GM19043 (cell line): ENCODE measurements at regions not wholly inside any gene's neighbourhood (a gene's known extent, or its start where the extent isn't known, plus 50 kb on each side); places are given as distances from the start of the nearest gene placed in this dataset.

Experiments used
- ATAC-seq: cut with Tn5 transposase; IDR thresholded peaks from one replicate; pipeline ENCODE4 v1.9.1; 2021; ENCODE audit warnings: low read depth; ENCODE audit not compliant: unreplicated experiment

DNA sequence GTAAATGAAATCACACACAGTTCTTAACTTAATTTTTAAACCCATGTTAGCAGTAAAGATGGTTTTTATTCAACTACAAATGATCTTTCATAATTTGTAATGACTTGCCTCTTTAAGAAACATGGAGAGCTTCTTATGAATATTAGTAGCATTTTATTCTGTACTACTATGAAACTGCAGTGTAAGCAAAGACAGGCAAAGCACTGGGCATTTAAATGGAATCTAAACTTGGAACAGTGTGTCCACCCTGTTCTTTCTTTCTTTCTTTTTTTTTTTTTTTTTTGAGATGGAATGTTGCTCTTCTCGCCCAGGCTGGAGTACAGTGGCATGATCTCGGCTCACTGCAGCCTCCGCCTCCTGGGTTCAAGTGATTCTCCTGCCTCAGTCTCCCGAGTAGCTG lies 740.4 kb upstream of the IGFBP3 start:
- no peak for ATAC-seq

DNA sequence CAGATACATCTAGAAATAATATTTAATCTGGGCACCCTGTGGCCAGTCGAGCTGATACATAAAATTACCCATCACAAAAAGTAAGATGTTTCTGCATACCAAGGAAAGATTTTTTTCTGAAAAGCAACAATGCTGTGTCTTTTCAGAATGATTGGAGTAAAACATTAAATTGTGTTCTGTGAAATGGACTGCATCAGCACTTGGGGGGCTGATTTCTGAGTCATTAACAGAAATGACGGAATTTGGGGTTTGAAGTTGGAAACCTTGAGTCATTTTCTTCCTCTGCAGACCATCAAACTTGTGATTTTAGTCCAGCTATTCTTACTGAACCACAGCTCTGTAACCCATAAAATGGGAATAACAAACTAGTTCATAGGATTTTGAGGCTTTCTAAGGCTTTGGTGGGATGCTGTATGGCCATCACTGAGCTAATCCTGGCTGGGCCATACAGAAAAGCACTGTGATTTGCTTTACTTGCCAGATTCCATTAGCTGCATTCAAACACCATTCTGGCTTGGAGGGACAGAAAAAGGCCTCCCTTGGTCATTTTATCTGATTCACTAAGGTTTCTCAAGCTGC lies 739.4 kb upstream of the IGFBP3 start:
- no peak for ATAC-seq

DNA sequence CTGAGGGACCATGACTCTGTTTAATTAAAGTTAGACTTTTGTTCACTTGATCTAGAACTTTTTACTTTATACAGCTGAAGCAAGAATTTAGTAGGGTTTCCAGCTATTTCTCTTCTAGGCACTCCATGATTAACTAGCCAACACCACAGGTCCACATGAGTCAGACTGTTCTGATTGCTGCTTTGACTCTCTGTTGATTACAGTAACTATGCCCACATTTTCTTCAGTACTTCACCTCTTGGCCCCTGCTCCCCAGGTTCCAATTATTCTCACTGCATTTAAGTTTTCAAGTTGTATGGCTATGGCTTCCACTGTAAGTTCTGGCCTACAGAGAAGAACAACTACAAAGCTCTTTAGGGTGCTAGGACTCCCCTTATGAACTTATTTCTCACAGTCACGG lies 737.2 kb upstream of the IGFBP3 start:
- no peak for ATAC-seq

DNA sequence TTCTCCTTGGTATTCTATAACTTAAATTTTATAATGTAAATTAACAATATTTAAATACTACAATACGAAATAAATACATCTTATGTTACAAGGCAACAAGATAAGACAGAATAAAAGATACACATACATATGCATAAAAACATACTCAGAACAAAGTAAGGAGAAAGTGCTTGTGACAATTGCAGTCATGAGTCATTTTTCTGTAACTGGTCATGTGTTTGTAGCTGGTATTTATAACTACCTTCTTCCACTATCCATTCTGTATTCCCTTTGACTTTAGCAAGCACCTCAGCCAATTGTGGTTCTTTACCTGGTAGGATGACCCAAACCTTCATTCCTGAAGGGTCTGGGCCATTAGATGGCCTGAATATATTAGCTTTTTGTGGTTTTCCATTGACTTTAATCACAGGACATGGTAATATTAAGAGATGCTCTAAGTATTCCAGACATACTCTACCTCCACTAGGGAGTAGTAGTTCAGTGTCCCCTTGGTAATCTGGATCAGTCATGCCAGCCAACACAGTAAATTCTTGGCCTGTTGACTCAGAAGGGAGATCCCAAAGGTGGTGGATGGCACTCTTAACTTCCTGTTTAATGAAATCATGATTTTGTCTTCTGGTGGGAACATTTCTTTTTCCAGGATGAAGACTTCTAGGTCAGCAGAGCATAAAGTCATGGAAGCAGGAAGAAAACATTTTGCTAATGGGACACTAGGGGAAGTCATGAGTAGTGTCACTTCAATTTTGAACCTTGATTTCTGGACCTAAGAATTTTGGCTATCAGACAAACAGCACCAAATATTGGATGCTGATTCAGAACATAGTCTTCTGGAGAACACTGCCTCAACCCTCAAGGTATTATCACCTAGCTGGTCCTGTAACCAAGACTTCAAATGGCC lies 733.7 kb upstream of the IGFBP3 start:
- no peak for ATAC-seq

DNA sequence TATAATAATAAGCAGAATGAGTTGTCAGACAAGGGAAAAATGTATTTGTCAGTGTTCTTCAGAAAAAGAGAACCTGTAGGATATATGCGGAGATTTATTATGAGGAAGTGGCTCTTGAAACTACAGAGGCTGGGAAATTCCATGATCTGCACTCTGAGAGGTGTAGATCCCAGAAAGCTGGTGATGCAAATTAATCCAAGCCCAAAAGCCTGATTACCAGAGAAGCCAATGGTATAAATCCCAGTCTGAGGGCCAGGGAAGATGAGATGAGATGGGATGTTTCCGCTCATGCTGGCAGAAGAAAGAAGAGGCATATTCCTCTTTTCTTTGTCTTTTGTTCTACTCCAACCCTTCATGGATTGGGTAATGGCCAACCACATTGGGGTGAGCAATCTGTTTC lies 732.8 kb upstream of the IGFBP3 start:
- no peak for ATAC-seq

DNA sequence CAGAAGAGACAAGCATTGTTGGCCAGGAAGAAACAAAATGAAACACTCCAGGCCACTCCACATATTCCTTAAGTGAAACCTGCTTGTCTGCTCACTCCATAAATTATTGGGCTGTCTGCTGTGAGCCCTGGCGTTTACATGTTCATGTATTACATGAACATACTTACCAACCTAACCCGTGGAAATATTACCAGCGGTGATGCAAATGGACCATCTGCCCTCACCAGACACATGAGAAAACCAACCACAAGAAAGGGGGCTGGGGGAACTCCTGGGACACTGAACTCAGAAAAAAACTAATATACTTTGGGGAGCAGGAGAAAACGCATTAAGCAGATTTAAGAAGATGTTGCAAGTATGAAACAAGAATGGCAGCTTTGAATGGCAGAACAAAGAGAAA lies 731.2 kb upstream of the IGFBP3 start:
- no peak for ATAC-seq

DNA sequence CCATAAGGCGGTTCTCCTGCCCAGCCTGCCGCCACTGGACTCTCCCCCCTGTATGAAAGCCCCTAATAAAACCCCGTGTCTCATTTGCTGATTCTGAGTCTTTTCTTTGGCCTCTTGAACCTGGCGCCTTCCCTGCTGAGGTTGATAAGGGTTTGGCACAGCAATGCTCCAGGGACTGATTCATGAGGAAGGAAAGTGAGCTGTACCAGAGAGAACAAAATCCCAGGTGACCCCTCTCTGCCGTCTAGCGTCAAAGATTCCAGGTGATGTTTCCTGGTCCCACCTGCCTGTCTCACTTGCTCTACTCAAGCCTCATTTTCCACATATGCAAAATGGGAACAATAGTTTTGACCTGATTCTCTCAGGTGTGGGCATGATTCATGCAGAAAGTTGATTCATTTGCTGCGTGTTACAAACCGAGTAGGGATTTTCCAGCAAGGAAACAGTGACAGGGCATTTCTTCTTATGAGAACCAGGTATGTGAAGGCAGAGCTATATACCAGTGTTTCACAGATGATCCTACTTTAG lies 730.6 kb upstream of the IGFBP3 start:
- ATAC-seq = no peak

DNA sequence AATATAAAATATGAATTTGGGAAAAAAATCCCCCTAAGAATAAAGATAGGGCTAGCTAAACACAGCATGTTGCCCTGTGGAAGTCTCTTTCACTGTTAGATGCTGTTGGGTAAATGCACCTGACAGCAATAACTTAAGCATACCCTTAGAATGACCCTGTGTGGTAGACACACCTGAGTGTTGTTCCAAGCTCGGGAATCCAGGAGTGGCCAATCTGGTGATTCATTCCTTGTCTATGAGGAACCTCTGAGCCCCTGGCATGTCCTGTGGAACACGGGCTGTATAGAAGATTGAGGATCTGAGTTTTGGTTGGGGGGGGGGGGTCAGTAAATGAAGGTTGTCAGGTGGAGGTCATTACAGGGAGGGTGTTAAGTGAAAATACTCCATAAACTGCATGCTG lies 730.0 kb upstream of the IGFBP3 start:
- ATAC-seq = no peak

DNA sequence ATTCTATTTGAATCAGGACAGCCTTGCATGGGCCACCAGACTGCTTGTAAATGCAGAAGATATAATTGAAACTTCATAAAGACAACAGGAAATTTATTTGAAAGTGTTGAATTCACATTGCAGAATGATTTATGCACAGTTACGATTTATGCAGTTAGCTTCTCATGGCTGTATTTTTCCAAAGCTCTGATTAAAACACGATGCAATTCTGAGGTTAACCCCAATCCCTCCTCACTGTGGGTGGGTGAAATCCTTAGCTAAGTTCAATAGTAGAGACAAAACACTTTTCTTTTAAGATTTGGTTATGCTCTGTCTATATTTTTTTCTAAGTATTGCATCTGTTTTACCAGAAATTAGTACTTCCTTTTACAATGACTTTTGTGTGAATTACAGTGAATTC lies 728.8 kb upstream of the IGFBP3 start:
- ATAC-seq = no peak

DNA sequence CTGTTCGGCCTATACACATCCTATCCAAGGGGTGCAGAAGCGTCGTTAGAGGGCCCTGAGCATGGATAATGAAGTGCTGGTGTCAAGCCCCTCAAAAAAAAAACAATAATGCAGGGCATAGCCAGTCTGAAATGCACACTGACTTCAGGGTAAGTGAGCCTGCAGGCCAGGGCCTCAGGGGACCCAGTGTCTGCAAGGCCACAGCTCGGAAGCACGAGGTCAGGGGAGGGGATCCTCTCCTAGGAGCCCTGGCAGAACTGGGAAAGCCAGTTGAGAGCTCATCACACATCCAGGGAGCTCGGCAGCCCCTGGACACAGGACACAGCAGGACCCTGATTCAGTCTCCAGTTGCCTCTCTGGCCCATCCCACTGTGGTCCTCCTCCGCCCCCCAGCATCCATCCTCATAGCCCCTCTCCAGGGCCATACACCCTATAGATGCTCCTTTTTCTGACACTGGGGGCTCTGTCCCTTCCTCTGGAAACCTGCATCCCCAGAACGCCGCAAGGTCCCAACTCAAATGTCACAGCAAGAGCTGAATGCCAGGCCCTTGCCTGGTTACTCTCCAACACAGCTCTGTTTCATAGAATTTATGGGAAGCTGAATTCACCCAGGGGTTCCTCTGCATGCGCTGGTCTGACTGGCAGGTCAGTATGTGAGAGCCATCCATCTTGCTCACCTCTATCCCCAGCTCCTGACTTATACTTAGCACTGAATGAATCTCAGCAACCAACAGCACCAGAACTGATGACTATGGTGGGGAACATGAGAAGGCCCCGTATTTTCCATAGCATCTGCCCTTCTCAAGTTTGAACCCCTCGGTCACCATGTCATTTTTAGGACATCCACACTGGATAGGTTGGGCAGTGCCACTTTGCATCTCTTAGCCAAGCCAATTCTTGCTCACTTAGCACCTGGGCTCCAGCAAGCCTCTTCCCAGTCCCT lies 717.0 kb upstream of the IGFBP3 start:
- no peak for ATAC-seq

DNA sequence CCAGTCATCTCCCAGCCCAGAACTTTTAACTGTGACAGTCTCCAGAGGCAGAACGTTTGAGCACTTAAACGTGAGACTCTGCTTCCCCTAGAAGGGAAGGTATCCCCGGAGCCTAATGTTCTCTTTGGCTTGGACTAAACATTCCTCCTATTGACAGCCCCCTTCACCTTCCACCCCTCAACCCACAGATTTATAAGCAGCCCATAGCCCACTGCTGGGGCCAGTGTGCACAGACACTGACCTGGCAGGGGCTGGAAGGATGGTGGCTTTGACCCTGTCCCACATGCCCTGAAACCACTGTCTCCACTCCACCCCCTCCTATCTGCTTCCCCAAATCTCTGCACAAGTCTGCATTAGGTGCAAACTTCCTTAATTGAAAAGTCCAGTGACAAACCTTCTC lies 715.0 kb upstream of the IGFBP3 start:
- no peak for ATAC-seq

DNA sequence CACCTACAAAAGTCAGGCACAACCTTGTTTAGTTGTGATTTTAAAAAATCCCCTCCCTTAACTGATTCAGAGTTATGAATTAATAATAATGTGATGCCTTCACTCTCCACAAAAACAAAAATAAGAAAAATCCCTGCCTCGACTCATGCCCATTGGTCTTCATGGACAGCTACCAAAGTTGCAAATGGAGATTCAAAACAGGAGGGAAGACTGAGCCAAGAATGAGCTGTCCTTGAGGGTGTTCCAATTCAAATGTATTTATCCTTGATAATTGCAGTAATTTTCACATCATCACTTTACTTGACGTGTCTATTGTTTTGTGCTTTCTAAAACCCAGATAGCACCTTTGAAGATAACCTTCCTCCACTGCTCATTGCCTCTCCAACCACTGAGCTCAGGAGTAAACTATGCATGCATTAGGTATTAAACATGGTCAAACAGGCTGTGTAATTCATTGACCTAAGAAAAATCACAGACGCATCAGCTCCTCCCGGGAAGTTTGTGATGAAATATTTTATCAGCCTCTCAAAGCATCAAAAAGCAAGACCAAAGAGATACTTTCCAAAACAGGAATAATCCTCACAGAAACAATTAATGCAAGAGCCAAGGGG lies 712.7 kb upstream of the IGFBP3 start:
- no peak for ATAC-seq

DNA sequence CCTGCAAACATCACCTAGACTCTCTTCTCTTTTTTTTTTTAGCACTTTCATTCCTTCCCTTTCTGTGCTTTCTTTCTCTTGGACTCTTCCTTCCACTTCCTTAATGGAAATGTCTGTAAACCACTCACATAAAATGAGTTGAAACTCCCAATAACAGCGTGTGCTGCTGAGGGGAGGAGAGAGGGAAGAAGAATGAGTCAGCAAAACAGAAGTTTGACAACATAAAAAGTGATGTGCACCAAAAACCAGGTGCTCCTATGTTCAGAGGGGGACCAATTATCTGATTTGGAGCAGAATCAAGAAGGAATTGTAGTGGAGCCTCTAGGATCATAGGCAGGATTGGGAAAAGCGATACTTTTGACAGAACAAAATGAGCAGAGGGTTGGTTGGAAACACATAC lies 712.1 kb upstream of the IGFBP3 start:
- no peak for ATAC-seq

DNA sequence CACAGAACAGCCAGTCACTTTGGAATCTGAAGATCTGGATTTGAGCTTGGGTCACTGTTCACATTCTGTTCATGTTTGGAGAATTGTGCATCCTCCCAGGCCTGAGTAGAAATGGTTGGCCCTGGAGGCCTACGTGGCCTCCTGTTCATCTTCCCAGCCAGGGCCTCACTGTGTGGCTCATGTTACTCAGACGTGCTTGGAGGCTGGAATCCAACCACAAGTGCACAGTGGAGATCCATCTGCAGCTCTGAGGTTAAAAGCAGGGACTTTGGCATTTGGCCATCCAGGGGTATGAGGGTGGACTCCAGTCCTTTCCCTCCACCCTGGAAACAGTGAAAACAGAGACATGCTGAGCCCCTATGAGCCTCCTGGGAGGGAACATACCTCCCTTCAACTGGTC lies 709.0 kb upstream of the IGFBP3 start:
- no peak for ATAC-seq

DNA sequence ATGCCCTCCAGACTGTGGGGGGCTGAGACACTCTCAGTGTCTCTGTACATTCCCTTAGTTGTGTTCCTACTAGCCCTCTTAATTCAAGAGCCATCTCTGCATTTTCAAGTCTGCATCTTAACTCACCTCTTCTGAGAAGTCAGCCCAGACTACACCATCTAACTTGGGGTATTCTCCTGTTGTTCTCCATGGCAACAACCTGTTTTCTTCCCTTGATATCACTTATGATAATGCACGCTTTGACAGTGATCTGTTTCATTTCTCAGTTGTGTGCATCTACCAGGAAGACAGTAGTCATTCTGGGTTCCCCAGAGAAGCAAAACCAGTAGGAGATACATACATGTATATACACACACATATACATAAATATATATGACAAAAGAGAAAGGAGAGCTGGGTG lies 707.3 kb upstream of the IGFBP3 start:
- no peak for ATAC-seq

DNA sequence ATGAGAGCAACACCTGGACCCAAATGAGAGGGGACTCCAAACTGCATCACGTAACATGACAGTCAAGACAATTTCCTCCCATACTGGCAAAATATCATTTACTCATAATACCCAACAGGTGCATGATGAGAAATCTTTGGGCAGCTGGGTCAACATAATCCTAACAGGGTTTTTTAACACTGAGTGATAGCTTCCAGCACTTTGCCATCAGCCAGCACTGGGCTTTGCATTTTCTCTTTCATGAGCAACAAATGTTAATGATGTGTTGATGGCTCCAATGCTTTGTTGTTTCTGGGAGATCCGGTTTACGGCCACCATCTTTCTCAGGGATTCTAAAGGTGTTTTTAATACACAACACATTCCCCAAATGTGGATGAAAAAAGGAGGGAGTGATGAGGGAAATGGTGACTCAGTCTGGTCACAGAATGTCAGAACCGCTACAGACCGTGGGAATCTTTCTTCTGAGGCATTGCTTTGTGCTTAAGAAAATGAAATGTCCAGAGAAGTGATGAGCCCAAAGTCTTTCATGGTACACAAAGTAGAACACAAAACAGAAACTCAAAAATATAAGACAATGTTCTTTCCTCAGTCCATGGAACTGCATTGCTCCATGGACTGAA lies 705.7 kb upstream of the IGFBP3 start:
- ATAC-seq = no peak

DNA sequence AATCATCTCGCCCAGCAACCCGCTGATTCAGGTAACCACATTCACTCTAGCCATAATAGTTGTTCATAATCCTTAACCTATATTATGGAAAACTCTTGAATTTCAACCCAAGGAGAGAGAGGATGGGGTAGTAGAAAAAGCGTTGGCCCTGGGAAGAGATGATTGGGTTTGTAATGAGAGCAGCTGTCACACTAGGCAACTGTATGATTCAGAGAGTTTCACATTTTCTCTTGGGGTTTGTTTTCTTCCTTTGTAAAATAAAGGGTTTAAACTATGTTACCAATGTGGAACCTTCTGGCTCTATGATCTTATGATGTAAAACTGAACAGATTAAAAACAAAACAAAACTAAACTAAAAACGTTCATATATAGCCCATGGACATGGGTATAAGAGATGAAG lies 705.2 kb upstream of the IGFBP3 start:
- no peak for ATAC-seq

DNA sequence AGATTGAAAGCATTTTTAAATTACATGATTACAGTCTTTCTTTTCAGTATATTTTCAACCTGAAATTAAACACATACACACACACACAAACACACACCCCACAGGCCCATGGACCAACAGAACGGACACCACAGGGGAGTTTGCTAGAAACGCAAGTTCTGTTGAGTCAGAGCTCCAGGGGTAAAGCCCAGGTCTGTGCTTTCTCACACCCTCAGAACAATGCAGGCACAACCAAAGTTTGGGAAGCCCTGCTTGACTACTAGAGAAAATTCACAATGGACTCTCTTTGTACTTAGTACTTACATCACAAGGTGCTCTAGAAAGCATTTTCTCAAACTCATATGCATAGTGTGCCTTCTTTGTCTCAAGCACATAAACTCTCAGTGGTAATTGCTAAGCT lies 704.0 kb upstream of the IGFBP3 start:
- no peak for ATAC-seq

DNA sequence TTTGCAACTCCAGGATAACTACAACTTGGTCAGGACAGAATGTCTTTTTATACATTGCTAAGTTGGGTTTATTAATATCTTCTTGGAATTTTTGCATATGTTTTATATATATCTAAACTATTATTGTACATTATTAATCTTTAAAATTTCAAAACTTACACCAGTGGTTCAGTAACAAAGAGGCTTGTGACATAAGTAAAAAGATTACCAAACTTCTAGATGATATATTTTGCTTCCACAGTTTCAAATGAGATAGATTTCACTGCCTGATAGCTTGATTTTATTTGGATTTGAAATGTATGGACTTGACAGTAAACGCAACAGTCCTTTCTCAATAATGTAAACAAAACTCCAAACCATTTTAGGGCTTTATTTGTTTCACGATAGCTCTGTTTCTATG lies 701.2 kb upstream of the IGFBP3 start:
- no peak for ATAC-seq

DNA sequence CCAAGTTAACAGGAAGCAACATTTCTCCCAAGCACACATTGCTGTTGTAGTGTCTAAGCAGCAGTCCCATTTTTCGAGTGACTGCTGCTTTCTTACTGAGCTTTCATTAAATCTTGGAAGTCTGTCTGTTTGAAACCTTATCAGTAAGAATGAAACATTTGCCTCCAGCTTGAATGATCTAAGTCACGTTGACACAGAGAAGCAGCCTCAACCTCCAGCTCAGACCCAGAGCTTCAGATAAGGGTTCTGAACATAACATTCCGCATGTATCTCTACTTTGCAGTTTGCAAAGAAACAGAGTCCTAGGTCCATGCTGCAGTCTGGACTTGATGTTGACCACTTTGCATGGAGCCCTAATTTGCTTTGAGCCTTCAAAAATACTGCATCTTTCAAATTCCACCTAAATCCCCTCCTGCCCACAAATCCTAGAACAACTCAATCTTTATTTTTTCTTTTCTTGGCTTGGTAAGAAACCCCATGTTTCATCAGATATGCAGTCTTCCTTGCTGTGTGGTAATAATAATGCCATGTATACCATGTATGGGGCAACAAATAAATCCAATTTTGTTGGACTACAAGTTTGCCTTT lies 698.7 kb upstream of the IGFBP3 start:
- ATAC-seq = no peak
